HG03378 (cell line): ENCODE measurements at regions not wholly inside any gene's neighbourhood (a gene's known extent, or its start where the extent isn't known, plus 50 kb on each side); places are given as distances from the start of the nearest gene placed in this dataset.

Experiments
- ATAC-seq: cut with Tn5 transposase; IDR thresholded peaks from one replicate; pipeline ENCODE4 v1.9.1; 2021; ENCODE audit warnings: mild to moderate bottlenecking, moderate library complexity; ENCODE audit not compliant: unreplicated experiment

DNA sequence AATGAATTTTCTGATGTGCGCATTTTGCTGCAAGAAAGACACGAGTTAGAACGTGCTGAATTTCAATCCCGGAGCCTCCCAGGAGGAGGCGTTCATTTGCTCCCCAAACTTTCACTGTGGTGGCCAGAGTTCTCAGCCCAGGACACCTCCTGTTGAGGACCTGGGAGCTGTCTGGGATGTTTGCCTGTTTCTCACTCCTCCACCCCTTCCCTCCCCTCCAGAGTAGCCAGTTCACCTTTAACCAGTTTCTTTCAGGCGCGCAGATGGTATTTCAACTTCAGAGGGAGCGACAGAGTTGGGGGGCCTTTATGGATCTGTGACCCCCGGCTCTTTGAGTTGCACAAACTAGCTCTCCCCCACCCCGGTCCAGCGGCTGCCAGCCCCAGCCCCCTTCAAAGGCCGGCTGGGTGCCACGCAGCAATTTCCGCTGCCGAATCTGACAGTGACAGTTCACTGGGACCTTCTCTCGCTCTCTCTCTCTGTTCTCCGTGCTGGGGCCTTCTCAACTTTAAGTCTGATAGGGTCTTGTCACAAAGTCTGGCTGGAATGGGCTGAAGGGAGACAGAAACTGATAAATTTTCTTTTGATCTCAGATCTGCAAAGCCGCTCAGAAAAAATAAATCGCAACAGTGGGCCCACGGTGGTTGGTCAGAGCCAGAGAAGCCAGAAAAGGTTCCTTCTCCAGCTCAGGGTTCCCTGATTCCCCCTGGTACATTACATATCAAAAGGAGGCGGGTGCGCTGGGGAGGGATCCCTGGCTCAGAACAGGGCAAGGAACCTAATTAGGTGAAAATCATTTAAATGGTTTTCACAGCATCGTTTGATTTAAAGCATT is 100.0 kb upstream of the STX18 start:
- ATAC-seq: no peak

DNA sequence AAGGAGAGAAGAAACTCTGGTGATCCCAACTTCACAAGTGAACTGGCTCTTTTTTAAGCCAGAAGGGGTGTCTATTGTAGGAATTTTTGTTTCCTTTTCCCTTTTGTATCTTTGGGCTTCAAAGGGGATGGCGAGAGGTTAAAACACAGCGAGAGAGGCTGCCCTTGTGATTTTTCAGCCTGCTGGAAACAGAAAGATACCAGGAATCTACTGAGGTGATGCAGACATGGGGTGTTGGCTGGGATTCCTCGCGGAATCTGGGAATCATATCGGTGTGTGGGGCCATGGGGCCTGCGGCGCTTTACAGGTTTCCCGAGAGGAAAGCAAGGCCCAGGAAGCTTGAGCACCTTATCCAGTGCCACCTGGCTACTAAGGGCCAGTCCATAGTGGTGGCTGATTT is 99.4 kb upstream of the STX18 start:
- ATAC-seq: no peak

DNA sequence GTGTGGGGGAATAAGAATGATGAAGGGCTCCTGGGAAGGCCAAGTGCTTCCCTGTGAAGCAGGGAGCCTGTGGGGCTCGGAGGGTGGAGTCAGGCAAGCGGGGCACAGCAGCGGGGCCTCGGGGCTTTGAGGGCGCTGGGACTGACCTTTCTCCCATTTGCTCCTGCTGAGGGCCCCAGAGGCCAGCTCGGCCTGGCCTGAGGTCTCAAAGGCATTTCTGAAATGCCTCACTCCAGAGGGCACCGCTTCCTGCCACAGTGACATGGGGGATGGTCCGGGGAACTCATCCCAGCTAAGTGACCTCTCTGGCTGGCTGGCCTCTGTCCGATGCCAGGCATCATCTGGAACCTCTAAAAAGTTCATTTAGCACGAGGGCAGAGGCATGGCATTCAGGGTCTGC is 98.8 kb upstream of the STX18 start:
- ATAC-seq: no peak

DNA sequence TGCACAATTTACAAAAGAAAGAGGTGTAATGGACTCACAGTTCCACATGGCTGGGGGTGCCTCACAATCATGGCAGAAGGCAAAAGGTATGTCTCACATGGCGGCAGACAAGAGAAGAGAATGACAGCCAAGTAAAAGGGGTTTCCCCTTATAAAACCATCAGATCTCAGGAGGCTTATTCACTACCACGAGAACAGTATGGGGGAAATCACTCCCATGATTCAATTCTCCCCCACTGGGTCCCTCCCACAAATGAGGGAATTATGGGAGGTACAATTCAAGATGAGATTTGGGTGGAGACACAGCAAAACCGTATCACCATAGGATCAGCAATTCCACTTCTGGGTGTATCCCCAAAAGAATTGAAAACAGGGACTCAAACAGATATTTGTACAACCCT is 97.5 kb upstream of the STX18 start:
- no peak for ATAC-seq

DNA sequence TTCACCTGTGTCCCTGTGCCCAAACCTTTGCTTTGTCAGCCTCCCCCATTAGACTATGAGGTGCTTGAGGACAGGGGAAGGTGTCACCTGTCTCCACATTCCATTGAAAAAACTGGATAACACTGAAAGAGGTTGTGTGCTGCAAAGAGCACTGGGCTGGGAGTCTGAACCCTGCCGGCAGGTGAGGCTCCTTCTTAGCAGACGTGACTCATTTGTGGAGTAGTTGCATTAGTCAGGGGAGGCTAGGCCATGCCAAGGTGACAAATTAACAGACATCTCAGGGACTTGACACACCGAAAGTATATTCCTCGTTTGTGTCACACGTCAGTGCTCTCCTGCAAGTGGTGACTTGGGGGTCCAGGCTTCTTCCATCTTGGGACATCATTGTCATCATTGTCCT is 95.9 kb upstream of the STX18 start:
- ATAC-seq: peak; percentile 92

DNA sequence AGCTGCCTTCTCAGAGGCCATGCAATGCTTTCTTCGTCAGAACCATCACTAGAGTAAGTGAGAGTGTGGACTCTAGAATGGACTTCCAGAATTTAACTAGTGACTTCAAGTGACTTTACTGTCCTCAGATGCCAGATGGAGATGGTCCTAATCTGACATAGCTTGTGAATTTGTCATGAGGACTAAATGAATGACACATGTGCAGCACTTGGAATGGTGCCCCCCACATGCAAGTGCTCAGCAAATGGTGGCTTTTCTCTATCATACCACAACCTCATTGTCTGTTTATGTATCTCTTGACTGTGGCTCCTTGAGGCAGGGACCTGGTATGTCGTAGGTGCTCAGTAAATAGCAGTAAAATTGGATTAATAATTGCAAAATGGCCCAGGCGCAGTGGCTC is 91.6 kb upstream of the STX18 start:
- ATAC-seq: no peak

DNA sequence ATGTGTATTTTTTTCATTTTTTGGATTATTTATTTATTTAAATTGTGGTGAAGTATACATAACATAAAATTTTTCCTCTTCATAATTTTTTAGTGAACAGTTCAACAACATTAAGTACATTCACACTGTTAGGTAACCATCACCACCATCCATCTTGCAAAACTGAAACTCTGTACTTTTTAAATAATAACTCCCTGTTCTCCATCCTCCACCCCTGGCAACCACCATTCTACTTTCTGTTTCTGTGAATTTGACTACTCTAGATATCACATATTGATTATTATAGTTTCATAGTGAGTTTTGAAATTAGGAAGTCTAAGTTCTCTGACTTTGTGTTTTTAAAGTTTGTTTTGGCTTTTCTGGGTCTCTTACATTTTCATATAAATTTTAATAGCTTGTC is 89.3 kb upstream of the STX18 start:
- peak; percentile 96 for ATAC-seq

DNA sequence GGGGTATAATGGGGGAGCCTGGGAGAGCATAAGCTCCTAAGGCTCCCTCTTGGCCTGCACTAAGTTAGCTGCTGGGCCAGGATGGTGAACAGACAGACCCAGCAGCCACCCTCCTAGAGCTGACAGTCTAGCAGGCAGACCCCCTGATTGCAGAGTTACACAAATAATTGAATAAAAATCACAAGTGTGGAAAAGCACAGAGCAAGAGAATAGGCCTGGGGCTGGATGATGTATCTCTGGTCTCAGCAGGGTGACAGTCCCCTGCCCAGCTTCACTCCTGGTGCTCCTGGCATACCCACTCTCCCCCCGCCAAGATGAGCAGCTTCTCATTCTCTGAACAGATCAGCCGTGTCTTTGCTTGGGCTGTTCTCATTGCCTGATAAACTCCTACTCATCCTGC is 86.1 kb upstream of the STX18 start:
- no peak for ATAC-seq

DNA sequence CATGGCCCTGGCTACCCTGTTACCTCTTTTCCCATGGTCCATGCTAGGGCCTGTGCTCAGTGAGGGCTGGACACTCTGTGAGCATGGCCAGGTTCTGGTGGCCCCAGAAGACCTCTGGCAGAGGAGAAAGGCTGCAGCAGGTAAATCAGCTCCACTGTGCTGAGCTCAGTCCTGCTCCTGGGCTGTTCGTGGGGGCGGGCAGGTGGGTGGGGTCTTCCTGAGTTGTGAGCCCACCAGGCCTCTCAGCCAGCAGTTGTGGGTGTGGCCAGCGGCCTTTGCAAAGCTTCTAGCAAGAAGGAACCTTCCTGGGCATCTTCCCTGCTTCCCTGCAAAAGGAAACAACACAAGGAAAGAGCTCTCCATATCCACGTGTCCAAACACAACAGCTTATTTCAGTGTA is 85.3 kb upstream of the STX18 start:
- ATAC-seq: no peak

DNA sequence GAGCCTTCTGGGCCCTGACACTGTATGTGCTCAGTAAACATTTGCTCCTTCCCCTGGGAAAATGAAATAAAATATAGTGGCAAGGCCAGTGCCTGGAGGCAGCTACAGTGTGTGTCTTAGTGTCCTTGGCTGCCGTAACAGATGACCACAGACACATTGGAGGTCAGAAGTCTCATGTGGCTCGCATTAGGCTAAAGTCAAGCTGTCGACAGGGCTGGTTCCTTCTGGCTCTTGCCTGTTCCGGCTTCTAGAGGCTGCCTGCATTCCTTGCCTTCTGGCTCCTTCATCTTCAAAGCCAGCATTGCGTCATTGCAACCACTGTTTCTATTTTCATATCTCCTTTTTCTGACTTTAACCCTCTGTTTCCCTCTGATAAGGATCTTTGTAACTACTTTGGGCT is 83.6 kb upstream of the STX18 start:
- no peak for ATAC-seq

DNA sequence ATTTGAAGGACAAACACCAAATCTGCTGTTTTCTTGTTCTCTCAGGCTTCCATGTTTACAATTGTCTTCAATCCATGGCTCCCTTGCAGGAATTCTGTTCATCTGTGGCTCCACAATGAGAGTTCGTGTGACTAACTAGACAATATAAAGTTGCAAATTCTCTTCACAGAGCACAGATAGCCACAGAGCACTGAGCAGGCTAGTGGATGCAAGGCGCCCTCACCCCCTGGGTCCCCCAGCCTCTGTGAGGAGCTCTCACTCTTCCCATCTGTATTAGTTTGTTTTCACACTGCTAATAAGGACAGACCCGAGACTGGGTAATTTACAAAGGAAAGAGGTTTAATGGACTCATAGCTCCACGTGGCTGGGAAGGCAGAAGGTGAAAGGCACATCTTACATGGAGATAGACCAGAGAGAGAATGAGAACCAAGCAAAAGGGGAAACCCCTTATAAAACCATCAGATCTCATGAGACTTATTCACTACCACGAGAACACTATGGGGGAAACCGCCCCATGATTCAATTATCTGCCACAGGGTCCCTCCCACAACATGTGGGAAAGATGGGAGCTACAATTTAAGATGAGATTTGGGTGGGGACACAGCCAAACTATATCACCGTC is 82.5 kb upstream of the STX18 start:
- no peak for ATAC-seq

DNA sequence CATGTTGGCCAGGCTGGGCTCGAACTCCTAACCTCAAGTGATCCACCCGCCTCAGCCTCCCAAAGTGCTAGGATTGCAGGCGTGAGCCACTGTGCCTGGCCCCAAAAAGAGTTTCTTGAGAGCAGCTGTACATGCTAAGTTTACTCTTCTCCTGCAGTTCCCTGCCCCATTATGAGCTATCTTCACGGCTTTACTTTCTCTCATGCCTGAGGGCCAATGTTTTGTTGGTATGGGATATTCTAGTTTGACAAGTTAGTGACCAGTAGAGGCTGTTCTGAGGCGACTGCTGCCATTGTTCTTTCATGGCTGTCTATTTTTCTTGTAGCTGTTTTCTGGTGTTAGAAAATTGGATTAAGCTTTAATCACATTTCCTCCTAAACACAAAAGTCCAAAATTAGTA is 78.0 kb upstream of the STX18 start:
- no peak for ATAC-seq

DNA sequence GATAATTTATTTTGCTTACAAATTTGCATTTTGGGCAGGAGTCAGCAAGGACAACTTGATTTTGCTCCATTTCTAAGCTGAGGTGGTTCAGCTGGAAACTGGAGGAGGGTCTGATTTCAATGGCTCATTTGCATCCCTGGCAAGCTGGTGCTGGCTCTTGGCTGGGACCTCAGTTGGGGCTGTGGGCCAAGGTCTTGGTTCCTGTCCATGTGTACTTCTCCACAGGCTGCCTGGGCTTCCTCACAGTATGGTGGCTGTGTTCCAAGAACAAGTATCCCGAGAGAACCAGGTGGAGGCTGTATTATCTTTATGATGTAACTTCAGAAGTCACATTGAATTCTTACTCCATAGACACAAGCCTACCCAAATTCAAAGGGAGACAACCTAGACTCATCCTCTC is 77.0 kb upstream of the STX18 start:
- ATAC-seq: no peak

DNA sequence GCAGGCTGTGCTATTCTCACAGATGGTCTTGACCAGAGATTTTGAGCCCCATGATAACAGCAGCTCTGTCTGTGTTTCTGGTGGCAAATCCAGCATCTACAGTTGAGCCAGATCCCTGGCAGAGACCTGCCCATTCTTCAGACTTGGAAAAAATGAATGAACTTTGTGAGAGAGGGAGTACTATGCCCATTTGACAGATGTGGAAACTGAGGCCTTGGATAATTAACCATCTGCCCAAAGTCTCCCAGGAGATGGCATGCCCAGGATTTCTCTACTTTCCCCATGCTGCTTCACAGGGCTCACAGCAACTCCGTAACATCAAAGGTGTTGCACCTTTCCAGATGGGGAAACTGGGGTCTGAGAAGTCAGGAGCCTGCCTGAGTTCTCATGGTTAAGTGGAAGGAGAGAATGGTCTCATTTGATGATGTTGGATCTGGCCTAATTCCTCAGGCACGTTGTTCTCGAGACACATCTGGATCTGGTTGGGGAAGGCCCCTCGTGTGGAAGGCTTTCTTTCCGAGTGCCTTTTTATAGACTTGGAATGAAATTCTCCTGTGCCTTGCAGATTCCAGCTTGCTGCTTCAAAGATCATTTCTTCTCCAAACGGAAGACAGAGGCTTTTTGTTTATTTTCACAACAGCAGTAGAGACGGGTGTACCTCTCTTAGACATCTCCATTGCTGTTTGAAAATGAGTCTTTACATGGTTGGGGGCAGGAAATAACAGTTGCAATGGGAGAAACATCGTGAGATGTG is 73.3 kb upstream of the STX18 start:
- no peak for ATAC-seq

DNA sequence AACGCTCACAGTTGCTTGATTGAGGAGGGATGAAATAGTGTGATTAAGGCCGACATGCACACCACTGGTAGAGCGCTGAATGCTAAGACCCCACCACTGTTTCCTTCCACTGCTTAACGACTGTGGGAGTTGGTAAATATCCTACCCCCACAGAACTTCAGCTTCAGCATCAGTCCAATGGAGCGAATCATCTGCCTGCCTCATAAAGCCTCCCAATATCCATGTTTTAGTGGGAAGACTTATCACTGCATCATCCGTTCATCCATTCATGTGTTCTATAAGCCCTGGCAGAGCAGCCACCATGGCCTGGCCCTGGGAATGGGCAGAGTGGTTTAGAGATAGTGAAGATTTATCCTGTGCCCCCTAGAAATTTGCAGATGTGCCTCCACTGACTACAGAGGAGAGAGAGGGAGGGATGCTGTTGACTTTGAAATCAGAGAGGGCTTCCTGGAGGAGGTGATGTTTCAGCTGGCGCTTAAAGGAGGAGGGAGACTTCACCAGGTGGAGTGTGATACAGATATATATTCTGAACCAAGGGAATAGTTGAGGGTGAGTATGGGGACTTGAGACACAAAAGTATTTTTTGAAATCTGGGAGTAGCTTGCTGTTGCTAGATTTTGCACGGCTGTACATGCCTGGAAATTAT is 71.9 kb upstream of the STX18 start:
- no peak for ATAC-seq

DNA sequence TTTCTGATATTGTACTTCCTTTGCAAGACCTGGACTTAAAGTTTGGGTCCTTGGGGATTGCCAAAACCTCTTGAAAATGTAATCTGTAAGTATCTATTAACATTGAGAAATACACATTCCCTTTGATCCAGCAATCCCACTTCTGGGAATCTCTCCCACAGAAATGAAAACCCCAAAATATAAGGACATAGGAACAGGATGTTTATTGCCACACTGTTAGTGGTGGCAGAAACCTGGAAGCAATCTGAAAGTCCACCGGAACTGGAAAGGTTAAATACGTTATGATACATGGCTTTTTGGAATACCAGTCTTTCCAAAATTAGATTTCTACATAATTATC is 71.2 kb upstream of the STX18 start:
- ATAC-seq: no peak

DNA sequence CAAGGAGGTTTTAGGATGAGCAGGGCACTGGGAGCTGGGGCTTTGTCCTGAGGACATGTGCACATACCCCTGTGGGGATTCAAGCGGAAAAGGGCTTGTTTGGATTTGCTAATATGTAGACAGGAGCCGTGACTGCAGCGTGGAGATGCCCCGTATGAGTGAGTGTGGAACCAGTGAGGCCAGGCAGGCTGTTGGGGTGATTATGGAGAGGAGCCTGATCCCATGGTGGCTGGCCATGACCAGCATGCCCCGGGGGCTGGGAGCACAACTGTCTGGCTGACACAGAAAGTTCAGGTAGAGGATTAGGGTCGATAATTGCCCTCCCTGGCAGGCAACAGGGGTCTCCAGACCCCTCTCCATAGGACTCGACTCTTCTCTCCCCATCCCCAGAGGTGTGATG is 68.8 kb upstream of the STX18 start:
- no peak for ATAC-seq

DNA sequence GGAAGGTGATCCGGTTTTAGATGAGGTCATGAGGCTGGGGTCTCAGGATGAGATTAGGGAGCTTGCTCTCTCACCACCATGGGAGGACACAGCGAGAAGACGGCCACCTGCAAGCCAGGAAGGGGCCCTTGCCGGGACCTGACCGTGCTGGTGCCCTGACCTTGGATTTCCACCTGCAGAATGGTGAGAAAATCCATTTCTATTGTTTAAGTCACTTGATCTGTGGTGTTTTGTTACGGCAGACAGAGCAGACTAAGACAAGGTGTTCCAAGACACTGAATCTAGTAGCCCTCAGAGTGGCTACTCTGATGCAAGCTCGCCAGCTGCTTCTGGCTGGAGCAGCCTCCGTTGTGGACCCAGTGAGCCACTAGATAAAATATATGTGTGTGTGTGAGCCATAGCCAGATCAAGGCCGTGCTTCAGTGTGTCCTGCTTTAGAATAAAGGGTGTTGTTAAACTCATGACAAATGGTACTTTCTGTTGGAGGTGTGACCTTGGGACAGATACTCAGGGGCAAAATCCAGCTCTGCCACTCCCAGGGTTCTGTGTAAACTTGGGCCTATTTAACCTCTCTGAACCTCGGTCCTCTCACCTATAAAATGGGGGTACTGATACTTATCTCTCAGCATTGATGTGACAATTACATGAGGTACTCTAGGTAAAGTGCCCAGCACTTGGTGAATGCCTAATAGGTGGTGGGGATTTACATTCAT is 67.9 kb upstream of the STX18 start:
- ATAC-seq: no peak

DNA sequence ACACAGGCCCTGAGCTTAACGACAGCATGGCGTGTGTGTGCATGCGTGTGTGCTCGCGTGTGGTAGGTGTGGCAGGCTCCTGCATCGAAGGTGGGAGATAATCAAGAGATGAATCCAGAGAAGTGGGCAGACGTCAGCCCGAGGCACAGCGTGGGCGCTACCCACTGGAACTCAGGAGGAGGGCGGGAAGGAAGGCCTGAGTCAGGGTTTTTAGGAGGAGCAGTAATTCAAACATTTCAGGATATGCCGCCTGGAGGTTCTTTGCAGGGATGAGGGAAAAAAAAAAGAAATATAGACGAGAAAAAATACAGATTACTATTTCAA is 66.3 kb upstream of the STX18 start:
- no peak for ATAC-seq

DNA sequence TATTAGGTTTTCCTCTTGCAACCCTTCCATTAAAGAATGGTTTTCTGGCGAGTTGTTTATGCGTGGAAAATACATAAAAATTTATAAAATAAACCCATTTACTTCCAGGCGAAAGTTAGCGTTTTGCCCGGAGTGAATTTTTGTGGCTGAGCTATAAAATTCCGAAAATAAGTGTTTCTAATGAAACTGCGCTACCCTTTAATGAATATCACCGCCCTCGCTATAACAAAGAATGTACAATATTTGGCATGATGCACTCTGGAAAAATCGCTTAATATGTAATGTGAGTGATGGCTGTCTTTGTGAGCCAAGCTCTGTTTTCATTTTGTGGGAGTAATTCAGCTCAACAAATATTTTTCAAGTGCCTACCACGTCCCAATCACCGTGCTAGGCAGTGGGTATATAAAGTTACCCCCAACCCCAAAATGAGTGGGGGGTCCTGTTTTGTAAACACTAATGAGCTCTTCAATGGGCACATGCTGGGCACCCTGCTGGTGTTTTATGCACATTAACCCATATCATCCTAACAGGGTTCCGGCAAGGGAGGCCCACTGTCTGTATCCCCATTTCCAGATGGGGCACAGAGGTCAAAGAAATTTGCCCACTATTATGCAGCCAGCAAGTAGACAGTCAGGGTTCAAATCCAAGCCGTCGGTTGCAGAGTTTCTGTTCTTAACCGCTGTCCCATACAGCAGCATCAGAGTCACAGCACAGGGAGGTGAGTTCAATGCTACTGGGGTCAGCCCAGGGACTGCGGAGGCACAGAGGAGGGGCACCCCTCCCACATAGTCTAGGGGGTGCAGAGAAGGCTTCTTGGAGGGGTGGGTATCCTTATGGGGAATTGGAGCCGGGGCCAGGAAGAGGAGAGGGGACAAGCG is 65.7 kb upstream of the STX18 start:
- ATAC-seq: no peak
